ENCODE measurements at regions not wholly inside any gene's neighbourhood (a gene's known extent, or its start where the extent isn't known, plus 50 kb on each side); places are given as distances from the start of the nearest gene placed in this dataset.

GRCh38 chr17:15894913-15895658 lies 49.8 kb upstream of the ADORA2B start:
- DNase-seq (ENCODE audit: low read depth, low spot score) = no peak

Measured in activated CD4-positive, CD25-positive, alpha-beta regulatory T cell treated with anti-CD3 and anti-CD28 coated beads, Interleukin-2, amount 50 U/mL, for 16 hours (primary cell).